ENCODE measurements at regions not wholly inside any gene's neighbourhood (a gene's known extent, or its start where the extent isn't known, plus 50 kb on each side); places are given as distances from the start of the nearest gene placed in this dataset.

- TF ChIP-seq CTCF (IDR thresholded peaks at IDR 0.05) (no peak), POLR2A (IDR thresholded peaks at IDR 0.05) (no peak), EP300 (IDR thresholded peaks at IDR 0.05) (no peak)
These were observed 56.5 kb upstream of the PSEN2 start for GRCh38 chr1:226813671-226814591.
